ENCODE measurements at regions not wholly inside any gene's neighbourhood (a gene's known extent, or its start where the extent isn't known, plus 50 kb on each side); places are given as distances from the start of the nearest gene placed in this dataset.

GRCh38 chr15:98203872-98204660 lies 243.6 kb downstream of the ARRDC4 start:
- DNase-seq = no peak

GRCh38 chr15:98207928-98208327 lies 247.4 kb downstream of the ARRDC4 start:
- no peak for DNase-seq

- no peak for DNase-seq
These were observed 253.0 kb downstream of the ARRDC4 start for GRCh38 chr15:98213346-98213979.

- DNase-seq = no peak
These were observed 255.7 kb downstream of the ARRDC4 start for GRCh38 chr15:98216166-98216565.

- no peak for DNase-seq
These were observed 256.9 kb downstream of the ARRDC4 start for GRCh38 chr15:98217356-98217755.

GRCh38 chr15:98221144-98221543 lies 260.6 kb downstream of the ARRDC4 start:
- peak in 1 of 2 experiments; percentile 14 for DNase-seq

DNA sequence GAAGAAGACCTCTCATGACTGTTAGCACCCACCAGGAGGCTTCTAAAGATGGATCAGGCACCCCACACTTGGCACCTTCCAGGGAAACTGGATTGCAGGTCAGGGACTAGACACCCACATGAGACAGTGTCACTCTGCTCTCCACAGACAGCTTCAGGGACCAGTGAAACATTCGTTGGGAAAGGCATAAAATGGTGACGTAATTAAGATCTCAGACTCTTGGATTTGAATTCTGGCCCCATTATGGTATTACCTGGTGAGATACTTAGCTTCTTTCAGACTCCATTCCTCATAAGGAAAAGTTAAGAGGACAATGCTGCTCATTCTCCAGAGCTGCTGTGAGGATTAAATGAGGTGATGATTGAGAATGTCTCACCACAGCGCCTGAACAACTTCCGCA lies 261.1 kb downstream of the ARRDC4 start:
- DNase-seq = no peak

DNA sequence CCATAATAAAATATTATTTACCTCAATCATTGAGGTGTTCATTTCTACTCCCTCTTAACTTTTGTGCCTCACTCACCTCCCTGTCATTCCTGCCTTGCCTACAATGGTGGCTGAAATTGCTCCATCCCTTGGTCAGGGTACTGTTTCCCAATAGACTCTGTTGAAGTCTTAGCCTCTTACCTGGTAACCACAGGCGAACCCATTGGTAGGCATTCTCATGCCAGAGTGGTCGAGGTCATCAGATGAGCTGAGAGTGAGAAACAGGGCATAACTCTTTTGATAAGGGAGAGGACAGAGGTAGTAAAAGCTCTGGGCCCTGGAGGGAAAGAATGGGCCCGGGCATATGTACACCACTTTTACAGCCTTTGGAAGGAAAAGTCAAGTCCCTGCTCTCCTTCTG lies 265.6 kb downstream of the ARRDC4 start:
- no peak for DNase-seq

DNA sequence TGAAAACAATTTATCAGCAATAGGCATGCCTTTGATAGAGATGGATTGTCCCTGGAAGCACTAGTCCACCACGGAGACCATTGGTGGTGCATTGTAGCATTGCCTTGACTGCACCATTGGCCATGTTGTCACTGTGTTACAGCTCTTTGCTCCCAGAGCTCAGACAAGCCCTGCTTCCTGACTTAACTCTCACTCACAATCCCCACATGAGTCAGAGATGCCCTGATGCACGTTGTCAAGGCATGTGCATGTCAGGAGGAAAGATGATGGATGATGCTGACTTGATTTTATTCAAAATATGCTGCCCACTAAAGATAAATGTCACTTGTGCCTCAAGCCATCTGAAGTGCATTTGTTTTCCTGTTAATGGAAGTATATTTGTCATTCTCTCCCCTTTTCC lies 266.1 kb downstream of the ARRDC4 start:
- no peak for DNase-seq

- peak in 1 of 2 experiments; percentile 42 for DNase-seq
These were observed 268.3 kb downstream of the ARRDC4 start for GRCh38 chr15:98228846-98229245.

DNA sequence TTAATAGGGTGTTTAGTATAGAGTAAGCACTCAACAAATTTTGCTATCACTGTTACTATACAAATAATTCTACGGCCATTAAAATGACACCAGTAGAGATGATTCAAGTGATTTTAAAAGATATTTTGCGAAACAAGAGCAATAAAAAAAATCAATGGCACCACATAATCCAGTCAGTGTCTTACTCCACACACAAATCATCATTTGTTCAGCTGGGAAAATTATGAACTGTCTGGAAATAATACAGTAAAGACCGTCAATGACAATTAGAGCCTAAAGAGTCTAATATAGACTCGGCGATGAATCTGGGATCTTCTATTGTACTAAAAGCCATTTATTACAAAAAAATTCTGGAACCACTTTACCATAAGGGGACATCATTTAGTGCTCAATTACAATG lies 270.5 kb downstream of the ARRDC4 start:
- DNase-seq = no peak

GRCh38 chr15:98231696-98232440 lies 271.4 kb downstream of the ARRDC4 start:
- DNase-seq = peak in 1 of 2 experiments; percentile 13

DNA sequence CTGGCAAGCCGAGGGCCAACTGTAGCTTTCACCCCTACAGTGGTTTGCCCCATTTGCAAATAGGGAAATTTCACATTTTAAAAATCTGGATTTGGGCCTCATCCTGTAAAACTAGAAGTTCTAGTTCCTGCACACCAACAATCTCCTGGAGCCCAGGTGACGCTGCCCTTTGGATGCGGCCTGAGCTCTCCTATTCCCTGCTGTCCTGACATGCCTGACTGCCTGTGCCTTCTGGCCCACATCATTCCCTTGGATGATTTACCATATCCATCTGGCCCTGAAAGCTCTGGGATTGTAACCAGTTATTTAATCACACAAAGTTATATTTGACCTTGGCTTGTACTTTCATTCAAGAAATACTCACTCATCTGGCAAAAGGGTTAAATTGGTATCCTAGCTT lies 272.3 kb downstream of the ARRDC4 start:
- peak in 1 of 2 experiments; percentile 51 for DNase-seq

DNA sequence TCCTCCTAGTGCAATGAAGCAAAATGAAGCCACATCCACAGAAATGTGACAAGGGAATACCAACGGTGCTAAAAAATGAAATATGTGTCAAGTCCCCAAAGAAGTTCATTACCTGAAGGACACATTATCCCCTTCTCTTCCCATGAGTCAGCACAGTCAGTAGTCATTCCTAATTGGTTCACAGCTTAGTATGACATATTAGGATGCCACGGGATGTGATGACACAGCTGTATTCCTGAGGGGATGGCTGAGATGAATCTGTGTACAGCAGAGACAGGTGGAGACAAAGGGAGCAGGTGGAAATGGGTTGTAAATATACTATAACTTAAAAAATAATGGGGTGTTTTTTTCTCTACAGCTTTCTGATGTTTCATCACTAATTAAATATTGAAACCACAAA lies 273.4 kb downstream of the ARRDC4 start:
- no peak for DNase-seq

DNA sequence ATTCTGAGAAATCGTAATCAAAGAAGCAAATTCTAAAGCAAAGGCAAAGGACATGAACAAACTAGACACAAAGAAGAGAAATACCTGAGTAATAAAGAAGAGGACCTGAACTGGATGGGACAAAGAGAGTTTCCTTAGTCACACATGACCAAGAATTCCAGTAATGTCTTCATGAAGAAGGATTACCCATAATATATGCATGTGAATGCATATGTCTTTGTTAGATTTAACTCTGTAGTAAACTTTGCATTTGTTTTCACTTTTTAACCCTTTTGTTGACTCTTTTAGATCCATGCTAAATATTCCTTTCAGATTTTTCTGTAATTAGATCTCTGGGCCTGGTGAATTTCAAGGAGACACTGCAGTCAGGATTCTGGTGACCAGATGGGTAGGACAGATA lies 279.8 kb downstream of the ARRDC4 start:
- DNase-seq = no peak

DNA sequence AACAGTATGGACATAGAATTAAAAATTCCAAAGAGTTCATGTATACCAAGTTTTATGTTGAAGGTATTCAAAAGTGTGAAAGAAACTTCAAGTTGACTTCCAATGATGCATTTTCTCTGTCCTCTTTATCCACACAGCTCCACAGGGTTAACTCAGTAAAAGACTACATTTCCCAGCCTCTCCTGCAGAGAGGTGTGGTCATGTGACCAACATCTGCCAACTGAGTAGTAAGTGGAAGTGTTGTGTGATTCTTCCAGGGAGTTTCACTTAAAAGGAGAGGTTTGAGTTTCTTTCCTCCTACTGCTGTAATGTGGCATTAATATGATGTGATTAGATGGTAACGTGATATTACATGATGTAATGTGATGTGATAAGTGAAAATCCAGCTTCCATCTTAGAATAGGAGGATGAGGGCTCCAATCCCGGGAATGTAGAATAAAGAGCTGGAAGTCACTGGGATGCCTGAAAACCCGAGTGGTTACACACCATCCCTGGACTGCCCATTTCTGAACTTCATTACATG lies 280.6 kb downstream of the ARRDC4 start:
- DNase-seq = no peak

GRCh38 chr15:98257290-98257689 lies 296.8 kb downstream of the ARRDC4 start:
- DNase-seq = no peak

- no peak for DNase-seq
These were observed 303.3 kb downstream of the ARRDC4 start for GRCh38 chr15:98263787-98264186.

DNA sequence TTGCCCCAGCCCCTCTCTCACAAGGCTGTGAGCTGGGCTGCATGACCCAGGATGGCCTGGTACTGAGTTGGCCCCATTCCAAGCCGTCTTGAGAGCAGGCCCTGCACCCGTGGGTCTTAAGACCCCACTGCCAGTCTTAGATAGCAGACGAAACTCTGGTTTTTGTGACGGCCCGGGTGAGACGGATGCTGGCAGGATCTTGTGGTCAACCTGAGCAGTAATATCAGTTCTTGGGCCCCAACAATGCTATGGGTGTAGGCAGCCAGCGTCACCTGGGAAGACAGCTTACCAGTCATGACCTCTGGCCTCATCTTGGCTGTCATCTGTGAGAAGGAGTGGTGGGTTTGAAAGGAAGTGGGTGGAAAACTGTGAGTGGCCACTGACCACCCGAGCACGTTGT lies 305.8 kb downstream of the ARRDC4 start:
- DNase-seq = no peak

DNA sequence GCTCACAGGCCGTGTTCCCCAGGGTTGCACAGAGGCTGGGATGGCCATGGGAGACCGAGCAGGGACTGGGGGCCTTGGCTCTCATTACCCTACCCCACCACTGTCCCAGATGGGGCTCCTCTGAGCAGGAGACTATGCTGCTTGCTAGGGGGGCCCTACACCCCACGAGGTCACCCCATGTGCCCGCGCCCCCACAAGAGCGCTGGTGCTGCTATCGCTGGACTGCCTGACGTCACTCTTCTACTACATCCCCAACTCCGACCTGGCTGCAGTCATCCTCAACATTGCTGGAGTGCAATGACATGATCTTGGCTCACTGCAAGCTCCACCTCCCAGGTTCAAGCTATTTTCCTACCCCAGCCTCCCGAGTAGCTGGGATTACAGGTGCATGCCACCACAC lies 307.7 kb downstream of the ARRDC4 start:
- no peak for DNase-seq

GRCh38 chr15:98272625-98273024 lies 312.1 kb downstream of the ARRDC4 start:
- no peak for DNase-seq

- DNase-seq = no peak
These were observed 315.5 kb downstream of the ARRDC4 start for GRCh38 chr15:98276018-98276417.

GRCh38 chr15:98277602-98278001 lies 317.1 kb downstream of the ARRDC4 start:
- no peak for DNase-seq

Data from NCI-H524 (cell line).